GM19468 (cell line): ENCODE measurements at regions not wholly inside any gene's neighbourhood (a gene's known extent, or its start where the extent isn't known, plus 50 kb on each side); places are given as distances from the start of the nearest gene placed in this dataset.

Source experiments
- ATAC-seq: cut with Tn5 transposase; IDR thresholded peaks from one replicate; pipeline ENCODE4 v1.9.1; 2021; ENCODE audit warnings: mild to moderate bottlenecking, moderate library complexity, moderate number of reproducible peaks; ENCODE audit not compliant: unreplicated experiment; ENCODE audit errors: extremely low read depth

DNA sequence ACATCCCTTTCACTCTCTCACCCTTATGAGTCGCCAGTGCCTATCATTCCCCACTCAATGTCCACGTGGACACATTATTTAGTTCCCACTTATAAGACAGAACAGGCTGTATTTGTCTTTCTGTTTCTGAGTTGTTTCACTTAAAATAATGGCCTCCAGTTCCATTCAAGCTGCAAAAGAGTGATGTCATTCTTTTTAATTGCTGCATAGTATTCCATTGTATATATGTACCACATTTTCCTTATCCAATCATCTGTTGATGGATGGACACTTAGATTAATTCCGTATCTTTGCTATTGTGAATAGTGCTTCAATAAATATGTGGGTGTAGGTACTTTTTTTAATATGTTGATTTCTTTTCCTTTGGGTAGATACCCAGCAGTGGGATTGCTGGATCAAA is 79.1 kb downstream of the ZNF365 start:
- no peak for ATAC-seq

DNA sequence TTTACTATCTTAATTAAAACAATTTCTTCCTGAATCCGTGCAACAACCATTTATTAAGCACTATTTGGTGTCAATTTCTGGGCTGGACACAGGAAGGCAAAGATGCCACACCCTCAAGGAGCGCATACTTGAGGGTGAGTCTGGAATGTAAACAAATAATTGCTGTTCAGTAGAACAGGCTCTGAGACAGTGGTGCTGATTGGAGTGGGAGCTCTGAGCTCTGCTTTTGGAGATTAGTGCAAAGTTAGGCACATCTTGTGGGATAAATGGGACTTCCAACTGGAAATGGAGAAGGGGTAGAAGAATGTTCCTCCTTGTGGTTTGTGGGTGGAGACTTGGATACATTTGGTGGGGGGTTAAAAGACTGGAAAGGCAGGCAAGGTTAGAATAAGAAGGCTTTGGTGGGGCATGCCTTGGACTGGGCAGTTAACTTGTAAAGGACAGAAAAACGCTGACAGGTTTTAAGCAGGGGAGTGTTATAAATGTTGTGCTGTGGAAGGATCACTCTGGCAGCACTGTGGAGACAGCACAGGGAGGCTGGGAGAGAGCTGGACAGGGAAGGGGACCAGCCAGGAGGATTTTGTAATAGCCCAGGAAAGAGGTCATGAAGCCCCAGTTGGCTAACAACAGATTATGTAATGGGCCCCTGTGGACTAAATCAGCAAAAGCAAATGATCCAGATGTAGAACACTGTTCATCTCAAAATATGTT is 80.7 kb downstream of the ZNF365 start:
- no peak for ATAC-seq

DNA sequence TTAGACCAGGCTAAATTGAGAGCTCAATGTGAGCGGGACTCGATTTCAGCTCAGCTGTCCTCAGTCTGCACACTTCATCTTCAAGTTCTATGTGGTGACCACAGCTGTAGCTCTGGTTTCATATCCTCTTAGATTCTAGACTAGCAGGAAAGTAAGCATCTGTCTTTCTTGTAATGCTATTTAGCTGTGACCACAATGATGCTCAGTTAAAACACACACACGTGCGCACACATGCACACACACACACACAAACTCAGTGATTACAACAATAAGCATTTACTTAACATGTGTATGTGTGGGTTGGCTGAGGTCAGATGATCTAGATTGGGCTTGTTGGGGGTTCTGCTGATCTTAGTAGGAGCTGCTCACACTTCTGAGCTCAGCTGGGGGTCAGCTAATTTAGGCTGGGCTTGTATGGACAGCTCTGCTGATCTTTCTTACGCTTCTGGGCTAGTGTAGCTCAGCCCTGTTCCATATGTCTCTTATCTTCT is 82.5 kb downstream of the ZNF365 start:
- ATAC-seq: peak; percentile 95

DNA sequence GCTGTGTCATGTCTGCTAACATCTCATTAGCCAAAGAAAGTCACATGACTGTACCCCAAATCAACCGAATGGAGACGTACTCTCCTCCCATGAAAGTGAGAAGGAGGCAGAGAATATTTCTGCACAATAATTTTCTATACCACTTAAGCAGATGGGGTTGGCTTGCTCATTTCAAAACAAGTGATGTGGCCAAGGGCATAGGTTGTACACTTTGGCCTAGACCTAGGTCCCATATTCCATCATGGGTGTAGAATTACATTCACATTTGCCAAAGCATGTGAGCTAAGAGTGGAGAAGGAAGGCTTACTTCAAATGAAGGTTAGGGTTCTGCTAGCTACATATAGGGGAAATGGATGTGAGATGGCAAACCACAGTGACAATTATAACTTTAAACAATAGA is 83.0 kb downstream of the ZNF365 start:
- no peak for ATAC-seq

DNA sequence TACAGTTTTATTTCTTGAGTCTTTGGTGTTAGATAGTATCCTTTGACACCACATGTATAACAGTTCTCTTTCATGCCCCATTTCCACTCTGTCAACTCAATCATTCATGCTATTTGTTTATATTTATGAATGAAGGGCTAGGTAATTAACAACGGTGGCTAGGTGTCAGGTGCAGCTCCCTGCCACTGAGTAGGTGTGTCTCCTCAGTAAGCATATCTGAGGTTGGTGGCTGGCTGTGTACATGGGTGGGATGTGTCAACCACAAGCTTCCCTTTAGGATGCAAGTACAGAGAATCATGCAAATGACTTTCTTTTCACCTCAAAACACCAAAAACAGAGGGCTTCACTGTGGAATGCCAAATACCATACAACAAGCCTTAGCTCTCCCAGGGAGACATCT is 83.4 kb downstream of the ZNF365 start:
- ATAC-seq: no peak

DNA sequence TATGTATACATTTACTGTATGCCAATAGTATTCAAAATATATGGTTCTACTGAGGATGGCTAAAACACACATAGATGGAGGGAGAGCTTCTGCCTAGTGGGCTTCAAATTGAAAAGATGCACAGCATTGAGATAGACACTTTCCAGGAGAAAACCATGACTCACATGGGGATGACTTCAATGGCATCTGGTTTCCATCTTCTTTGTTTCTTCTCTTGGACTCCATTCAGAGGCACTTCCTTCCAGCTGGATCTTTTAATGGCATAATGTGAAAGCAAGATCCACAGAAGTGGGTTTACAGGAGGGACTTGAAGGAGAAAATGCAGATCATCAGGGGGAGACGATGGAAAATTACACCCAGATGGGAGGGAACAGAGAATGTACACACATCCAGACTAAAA is 84.9 kb downstream of the ZNF365 start:
- no peak for ATAC-seq

DNA sequence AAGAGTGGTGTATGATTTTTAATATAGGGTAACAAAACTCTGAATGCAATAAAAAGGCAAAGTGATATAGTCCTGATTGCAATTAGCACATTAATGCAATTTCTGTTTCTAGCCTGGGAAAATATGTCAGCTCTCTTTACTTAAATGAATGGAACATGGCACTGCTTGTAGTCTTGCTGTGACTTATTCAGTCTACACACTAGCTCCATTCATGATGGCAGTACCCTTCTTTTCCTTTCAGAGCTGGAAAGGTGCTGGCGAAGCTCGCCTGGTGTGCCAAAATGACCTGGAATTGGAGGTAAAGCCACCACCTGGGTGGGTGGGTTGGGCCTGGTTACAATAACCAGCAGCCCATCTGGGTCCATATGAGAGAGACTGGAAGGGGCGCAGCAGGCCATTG is 85.3 kb downstream of the ZNF365 start:
- no peak for ATAC-seq

DNA sequence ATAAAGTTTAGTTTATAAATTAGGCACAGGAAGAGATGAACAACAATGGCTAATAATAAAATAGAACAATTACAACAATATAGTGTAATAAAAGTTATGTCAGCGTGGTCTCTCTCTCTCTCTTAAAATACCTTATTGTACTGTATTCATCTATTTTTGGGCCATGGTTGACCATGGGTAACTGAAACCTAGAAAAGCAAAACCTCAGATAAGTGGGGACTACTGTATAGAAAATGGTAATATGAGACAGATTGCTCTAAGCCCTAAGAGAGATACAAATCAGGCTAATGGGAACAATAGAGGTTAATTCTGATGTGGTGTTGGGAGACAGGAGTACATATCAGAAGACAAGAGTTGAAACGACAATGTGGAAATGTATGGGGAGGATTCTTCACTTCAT is 86.2 kb downstream of the ZNF365 start:
- peak; percentile 40 for ATAC-seq

DNA sequence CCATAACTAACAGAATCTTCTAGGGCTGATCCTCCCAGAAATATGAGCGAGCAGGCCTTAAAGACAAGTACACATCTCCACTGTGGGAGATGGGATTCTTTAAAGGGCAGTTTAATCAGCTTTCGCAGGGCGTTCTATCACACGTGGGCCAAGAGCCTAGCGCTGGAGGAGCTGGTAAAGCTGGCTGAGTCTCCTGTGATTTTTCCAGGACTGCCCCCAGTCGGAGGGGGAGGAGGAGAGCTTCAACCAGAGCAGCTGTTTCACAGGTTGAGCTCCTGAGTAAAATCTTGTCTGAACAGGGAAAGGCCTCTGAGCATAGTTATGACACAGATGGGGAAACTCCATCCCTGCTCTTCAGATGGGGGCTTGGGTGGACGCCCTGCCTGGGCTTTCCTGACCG is 87.0 kb downstream of the ZNF365 start:
- ATAC-seq: no peak

DNA sequence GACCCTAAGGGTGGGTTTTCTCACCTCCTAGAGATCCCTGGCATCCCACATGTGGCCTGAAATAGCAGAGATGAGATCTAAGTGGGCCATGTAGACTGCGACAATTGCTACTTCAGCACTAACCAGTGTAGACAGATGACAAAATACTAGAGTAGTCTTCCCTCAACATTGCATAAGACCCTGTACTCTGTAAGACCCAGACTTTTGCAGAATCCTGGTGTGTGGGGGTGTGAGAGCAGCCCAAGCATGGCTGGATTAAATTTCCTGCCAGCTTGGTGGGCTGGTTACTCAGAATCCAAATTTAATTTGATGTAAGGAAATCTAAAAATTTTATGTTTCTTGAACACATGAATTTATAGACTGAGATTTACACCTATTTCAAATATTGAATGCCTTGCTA is 88.3 kb downstream of the ZNF365 start:
- ATAC-seq: no peak

DNA sequence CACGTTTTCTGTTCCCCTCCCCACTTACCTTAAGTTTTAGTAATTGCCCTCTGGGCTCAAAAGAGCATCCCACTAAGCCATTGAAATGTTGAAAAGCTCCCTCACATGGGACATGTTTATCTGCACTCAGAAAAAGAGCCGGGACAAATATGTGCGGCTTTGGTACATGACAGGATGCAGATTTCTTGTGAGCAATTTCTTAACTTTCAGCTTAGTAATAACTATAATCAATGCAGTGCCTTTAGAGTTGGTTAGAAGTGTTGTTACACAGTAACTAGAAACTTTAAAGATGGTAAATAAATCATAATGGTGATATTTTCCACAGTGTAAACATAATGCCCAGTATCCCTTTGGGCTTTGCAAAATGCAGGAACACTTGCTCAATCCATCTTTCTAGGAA is 89.2 kb downstream of the ZNF365 start:
- ATAC-seq: no peak

DNA sequence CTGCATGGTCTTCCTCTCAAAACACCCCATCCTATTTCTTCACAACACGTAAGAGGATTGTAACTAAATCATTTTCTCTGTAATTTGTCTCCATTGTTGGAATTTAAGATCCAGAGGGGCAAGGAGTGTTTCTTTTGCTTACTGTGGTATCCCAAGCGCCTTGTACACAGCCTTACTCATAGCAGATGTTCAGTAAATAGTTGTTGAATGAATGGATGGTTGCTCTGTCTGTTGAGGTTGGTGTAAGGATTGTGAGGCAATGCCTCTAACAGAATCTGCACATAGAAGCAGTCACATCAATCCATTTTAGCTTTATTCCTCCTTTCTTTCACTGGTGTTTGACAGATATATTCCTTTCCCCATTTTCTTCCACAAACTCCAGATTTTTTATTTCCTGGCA is 90.1 kb downstream of the ZNF365 start:
- ATAC-seq: no peak

DNA sequence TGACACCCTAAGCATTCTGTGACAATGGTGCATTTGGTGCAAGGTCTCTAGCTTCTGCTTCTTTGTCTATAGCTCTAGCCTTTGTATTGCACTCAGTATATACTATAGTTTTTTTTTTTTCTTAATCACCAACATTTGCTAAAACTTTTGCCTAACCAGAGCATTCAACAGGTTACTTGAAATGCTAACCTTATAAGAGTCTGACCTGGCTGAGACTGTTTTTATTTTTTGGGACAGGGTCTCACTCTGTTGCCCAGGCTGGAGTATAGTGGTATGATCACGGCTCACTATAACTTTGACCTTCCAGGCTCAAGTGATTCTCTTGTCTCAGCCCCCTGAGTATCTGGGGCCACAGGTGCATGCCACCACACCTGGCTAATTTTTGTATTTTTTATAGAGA is 92.4 kb downstream of the ZNF365 start:
- ATAC-seq: no peak

DNA sequence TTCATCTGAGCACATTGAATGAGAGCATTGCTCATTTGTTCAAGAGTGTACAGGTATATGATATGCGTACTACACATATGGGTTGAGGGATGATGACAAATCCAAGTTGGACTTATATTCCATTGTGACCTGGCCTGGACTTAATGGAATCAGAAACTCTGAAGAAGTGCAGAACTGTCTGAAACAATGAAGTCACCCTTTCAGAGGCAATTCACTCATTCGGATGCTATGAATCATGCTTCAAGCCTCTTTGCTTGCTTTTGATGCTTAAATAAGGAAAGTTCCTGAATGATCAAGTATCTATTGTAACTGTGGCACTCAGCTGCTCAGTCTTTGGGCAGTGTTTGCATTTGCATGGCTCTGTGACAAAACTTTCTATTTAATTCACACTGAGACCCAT is 93.4 kb downstream of the ZNF365 start:
- ATAC-seq: no peak

DNA sequence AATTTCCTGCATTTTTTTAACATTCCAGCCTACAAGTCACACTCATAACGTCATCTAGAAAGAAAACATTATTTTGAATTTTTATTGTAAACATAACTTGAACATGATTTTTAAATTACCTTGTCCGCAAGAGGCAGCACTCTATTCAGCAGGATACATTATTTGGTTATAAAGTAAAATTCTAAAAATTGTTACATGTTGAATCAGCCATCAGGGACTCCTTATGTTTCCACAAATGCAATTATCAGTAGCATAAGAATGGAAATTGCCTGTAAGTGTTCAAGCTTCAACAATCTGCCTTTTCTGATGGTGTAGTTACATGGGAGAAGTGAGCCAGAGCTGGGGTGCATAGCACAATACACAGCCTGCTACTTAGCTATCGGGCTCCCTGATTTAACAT is 97.5 kb downstream of the ZNF365 start:
- ATAC-seq: no peak

DNA sequence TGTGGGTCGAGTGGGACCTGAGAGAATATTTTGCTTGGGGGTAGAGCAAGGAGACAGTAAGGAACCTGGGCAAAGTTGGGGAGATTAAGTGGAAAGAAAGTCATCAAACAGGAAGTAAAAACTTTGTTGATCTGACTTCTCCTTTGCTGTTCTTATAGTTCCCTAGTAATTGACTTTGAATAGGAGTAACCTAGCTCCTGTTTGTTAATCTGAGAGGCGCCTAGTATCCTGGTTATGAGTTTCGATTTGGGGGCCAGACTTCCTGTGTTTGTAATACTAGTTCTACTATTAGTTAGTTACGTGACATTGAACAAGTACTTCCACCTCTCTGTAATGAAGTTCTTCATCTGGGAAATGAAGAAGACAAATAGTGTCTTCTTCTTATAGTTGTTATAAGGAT is 99.1 kb downstream of the ZNF365 start:
- no peak for ATAC-seq

DNA sequence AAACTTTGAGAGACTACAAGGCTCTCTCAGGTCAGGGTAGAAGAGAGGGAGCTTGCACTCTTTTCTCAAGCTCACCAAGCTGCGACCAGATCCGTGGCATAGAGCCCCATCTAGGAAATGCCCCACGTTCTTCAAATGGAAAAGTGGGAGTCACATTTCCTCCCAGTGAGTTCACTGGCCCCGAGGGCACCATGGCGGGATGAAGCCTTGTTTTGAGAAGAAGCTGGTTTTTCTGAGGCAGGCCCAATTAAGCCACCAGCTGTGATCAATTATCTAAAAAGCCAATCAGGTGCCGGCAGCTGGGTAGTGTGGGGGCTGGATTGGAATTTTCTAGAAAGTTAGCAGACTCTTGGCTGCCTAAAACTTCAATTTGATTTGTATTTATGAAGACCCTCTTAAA is 101.4 kb downstream of the ZNF365 start:
- no peak for ATAC-seq

DNA sequence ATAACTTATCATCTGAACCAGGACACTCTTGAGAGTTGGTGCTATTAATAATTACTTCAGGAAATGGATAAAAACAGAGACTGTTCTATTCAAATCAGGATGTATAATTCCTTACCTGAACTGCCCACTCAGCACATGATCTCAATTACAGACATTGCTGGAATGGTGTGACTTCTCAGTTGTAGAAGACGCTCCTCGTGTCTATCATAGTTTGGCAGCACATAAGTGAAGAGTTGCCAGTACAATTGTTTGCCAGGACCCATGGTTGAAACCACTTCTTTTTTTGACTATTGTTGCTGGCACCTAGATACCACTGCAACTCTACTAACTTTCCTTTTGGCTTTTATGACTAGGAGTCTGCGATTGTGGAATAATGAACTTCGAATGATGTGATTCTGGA is 105.4 kb downstream of the ZNF365 start:
- ATAC-seq: no peak

DNA sequence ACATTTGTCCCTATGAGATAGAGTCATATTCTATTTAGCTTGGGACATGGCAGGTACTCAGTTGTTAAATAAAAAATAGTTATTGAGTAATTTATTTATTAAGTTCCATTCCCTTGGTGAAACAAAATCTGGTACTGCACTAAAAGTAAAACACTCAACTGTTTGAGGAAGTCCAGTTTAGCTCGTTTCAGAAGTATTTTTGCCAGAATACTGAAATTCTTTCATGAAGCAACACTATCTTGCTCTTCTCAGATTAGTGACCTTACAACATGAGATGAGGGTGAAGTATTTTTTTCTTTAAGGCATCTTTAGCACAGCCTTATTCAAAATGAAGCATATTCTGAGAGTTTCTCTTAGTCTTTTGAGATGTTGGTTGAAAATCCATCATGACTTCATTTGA is 106.0 kb downstream of the ZNF365 start:
- ATAC-seq: no peak

DNA sequence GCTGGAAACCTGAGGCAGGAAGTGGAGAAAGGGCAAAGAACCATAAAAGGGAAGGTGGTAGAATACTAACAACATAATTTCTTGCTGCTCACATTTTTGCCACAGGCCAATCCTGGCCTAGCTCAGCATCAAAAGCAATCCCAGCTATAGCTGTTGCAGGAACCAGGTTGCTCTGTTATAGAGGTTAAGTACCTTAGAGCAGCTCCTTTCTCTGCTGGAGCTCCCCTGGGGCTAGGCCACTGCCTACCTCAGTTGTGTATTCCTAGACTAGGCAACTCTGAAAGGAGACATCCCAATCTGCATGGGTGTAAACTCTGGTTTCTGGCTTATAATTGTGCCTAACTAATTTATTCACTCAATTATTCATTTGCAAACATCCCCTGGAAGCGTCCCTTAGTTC is 108.4 kb downstream of the ZNF365 start:
- ATAC-seq: no peak

DNA sequence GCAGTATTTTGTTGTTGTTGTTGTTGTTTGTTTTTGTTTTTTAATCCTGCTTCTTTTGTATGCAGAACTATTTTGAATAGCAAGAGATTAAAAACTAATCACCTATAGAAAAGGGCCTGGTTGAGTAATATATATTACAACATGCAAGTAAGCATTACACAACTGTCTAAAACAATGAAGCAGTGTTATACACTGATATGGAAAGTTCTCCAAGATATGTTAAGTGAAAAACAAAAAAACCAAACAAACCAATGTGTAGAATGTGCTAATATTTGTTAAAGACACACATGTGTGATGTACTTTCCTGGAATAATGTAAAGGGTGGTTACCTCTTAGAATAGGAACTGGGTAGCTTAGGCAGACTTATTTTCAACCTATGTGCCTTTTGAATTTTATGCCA is 117.4 kb downstream of the ZNF365 start:
- no peak for ATAC-seq

DNA sequence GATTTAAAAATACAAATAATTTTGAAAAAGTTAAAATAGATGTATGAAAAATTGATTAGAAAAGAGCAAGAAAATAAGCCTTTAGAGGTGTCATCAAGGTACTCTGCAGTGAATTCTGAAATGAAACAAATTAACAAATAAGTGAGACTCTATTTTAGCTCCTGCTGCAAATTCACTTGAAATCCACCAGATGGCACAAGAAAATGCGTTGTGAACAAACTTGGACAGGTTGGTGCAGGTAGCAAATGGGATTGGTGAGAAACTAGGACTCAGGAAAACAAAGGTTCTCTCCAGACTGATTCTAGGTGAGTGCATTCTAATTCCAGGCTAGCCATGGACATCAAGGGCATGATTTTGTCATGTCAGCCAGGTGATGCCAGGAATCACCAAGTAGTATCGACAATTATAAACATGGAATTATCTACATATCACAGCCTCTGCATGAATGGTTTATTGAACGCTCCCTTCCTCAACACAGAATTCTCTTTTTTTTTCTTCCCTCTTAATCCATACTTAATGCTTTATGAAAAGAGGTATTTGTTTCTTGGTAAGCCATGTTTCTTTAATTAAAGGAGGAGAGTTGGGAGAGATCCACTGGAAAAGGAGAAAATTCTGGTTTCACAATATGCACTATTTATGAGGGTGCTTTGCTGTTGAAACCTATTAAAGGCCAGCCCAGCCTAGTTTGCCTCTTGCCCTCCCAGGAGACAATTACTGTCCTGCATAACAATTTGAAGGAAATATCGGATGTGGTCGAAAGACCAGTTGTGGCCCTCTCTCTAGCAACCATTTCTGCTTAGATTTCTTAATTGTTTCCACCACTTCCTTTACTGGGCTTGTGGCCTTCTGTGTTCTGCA is 118.1 kb downstream of the ZNF365 start:
- ATAC-seq: no peak
